Mucosa of rectum (tissue), 2 donors: ENCODE measurements at regions not wholly inside any gene's neighbourhood (a gene's known extent, or its start where the extent isn't known, plus 50 kb on each side); places are given as distances from the start of the nearest gene placed in this dataset.

Source experiments
- H3K27ac ChIP-seq, 2 donors: one replicate each; pipeline ENCODE4 v1.7.0; 2013; ENCODE audit warnings: inconsistent platforms in 2 of 2, low read depth in 2 of 2, low read length in 2 of 2
- H3K27me3 ChIP-seq, 2 donors: one replicate each; pipeline ENCODE4 v1.7.0; 2013; ENCODE audit warnings: low read length in 2 of 2; ENCODE audit not compliant: control insufficient read depth in 2 of 2, insufficient read depth in 2 of 2
- H3K36me3 ChIP-seq, 2 donors: one replicate each; pipeline ENCODE4 v1.7.0; 2013; ENCODE audit warnings: low read length in 2 of 2; ENCODE audit not compliant: control insufficient read depth in 2 of 2, insufficient read depth in 2 of 2
- H3K4me1 ChIP-seq, 2 donors: one replicate each; pipeline ENCODE4 v1.7.0; 2013; ENCODE audit warnings: low read length in 2 of 2, mild to moderate bottlenecking in 1 of 2; ENCODE audit not compliant: control insufficient read depth in 2 of 2, insufficient read depth in 2 of 2
- H3K4me3 ChIP-seq, 2 donors: one replicate each; pipeline ENCODE4 v1.7.0; 2013; ENCODE audit warnings: low read length in 2 of 2
- H3K9ac ChIP-seq, 2 donors: one replicate each; pipeline ENCODE4 v1.7.0; 2013; ENCODE audit warnings: low read length in 2 of 2, low read depth in 1 of 2, mild to moderate bottlenecking in 1 of 2
- H3K9me3 ChIP-seq, 2 donors: one replicate each; pipeline ENCODE4 v1.7.0; 2013; ENCODE audit warnings: low read length in 2 of 2; ENCODE audit not compliant: control insufficient read depth in 2 of 2
- donor health status: healthy.
- donor health status: Normal muscosa, but diverticular disease.

- peaks cover 4 to 14% of the 10 kb centered on the region in 2 donors for H3K9me3 ChIP-seq
- H3K27me3 ChIP-seq, result no peaks in the 10 kb centered on the region
- H3K4me3 ChIP-seq, result no peak overlapping the region
- no peak overlapping the region for H3K9ac ChIP-seq
- no peak overlapping the region for H3K27ac ChIP-seq
- no peaks in the 10 kb centered on the region for H3K36me3 ChIP-seq
- H3K4me1 ChIP-seq, result no peaks in the 10 kb centered on the region
These were observed 238.2 kb upstream of the MYT1L start for GRCh38 chr2:2569306-2569705.

GRCh38 chr2:2568411-2568810 lies 237.3 kb upstream of the MYT1L start:
- Histone ChIP-seq H3K4me1 (no peaks in the 10 kb centered on the region), H3K9ac (no peak overlapping the region), H3K4me3 (no peak overlapping the region), H3K9me3 (peaks cover 4 to 7% of the 10 kb centered on the region in 2 donors), H3K36me3 (no peaks in the 10 kb centered on the region), H3K27ac (no peak overlapping the region), H3K27me3 (no peaks in the 10 kb centered on the region)

GRCh38 chr2:2567776-2568175 lies 236.7 kb upstream of the MYT1L start:
- no peaks in the 10 kb centered on the region for H3K27me3 ChIP-seq
- no peak overlapping the region for H3K9ac ChIP-seq
- H3K9me3 ChIP-seq, result peaks cover under 1 to 2% of the 10 kb centered on the region in 2 donors
- no peaks in the 10 kb centered on the region for H3K4me1 ChIP-seq
- H3K27ac ChIP-seq, result no peak overlapping the region
- H3K4me3 ChIP-seq, result no peak overlapping the region
- no peaks in the 10 kb centered on the region for H3K36me3 ChIP-seq

GRCh38 chr2:2566396-2567323 lies 235.6 kb upstream of the MYT1L start:
- H3K4me1 ChIP-seq, result no peaks in the 10 kb centered on the region
- H3K4me3 ChIP-seq, result no peak overlapping the region

GRCh38 chr2:2565671-2566070 lies 234.6 kb upstream of the MYT1L start:
- Histone ChIP-seq H3K27ac (no peak overlapping the region), H3K9me3 (no peaks in the 10 kb centered on the region), H3K4me3 (no peak overlapping the region), H3K36me3 (no peaks in the 10 kb centered on the region), H3K4me1 (no peaks in the 10 kb centered on the region), H3K9ac (no peak overlapping the region), H3K27me3 (no peaks in the 10 kb centered on the region)

More at GRCh38 chr2:2566396-2567323, 235.6 kb upstream of the MYT1L start:
- H3K36me3 ChIP-seq, result no peaks in the 10 kb centered on the region
- no peaks in the 10 kb centered on the region for H3K9me3 ChIP-seq
- no peak overlapping the region for H3K27ac ChIP-seq
- H3K9ac ChIP-seq, result no peak overlapping the region
- H3K27me3 ChIP-seq, result no peaks in the 10 kb centered on the region

- H3K9me3 ChIP-seq, result no peaks in the 10 kb centered on the region
- no peaks in the 10 kb centered on the region for H3K4me1 ChIP-seq
- no peaks in the 10 kb centered on the region for H3K36me3 ChIP-seq
- no peak overlapping the region for H3K27ac ChIP-seq
- no peak overlapping the region for H3K4me3 ChIP-seq
- no peak overlapping the region for H3K9ac ChIP-seq
- H3K27me3 ChIP-seq, result no peaks in the 10 kb centered on the region
These were observed 233.4 kb upstream of the MYT1L start for GRCh38 chr2:2564300-2565078.

- Histone ChIP-seq H3K36me3 (no peaks in the 10 kb centered on the region), H3K4me1 (no peaks in the 10 kb centered on the region), H3K9ac (no peak overlapping the region), H3K4me3 (no peak overlapping the region), H3K27me3 (no peaks in the 10 kb centered on the region), H3K27ac (no peak overlapping the region), H3K9me3 (no peaks in the 10 kb centered on the region)
These were observed 232.3 kb upstream of the MYT1L start for GRCh38 chr2:2563309-2563860.

- no peak overlapping the region for H3K27ac ChIP-seq
- no peak overlapping the region for H3K4me3 ChIP-seq
- no peaks in the 10 kb centered on the region for H3K9me3 ChIP-seq
- H3K36me3 ChIP-seq, result no peaks in the 10 kb centered on the region
- no peaks in the 10 kb centered on the region for H3K27me3 ChIP-seq
- no peak overlapping the region for H3K9ac ChIP-seq
- H3K4me1 ChIP-seq, result no peaks in the 10 kb centered on the region
These were observed 231.8 kb upstream of the MYT1L start for GRCh38 chr2:2562867-2563266.

- Histone ChIP-seq H3K27me3 (no peaks in the 10 kb centered on the region), H3K9me3 (no peaks in the 10 kb centered on the region)
These were observed 230.4 kb upstream of the MYT1L start for GRCh38 chr2:2561346-2562095.

More at GRCh38 chr2:2561346-2562095, 230.4 kb upstream of the MYT1L start:
- Histone ChIP-seq H3K27ac (no peak overlapping the region), H3K9ac (no peak overlapping the region), H3K4me1 (no peaks in the 10 kb centered on the region), H3K4me3 (no peak overlapping the region), H3K36me3 (no peaks in the 10 kb centered on the region)
